Cerebellar cortex (tissue), 1 donor: ENCODE measurements at regions not wholly inside any gene's neighbourhood (a gene's known extent, or its start where the extent isn't known, plus 50 kb on each side); places are given as distances from the start of the nearest gene placed in this dataset.

Experiments used
- DNase-seq: peaks from one replicate; pipeline ENCODE4 v3.0.0-alpha.2; 2015; ENCODE audit warnings: low spot score

DNA sequence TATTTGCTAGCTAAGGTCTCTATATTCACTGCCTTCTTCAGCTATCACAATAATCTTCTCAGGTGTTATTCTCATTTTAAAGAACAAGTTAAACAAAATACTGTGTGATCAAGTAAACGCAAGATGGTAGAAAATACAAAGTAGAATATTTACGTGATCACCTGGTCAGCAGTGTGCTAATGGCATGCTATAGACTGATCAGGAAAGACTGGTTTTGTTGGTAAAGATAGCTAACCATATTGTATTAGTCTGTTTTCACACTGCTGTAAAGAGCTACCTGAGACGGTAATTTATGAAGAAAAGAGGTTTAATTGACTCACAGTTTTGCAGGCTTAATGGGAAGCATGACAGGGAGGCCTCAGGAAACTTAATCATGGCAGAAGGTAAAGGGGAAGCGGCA is 50.4 kb downstream of the ZBTB38 start:
- no peak for DNase-seq

- DNase-seq = no peak
Measured at GRCh38 chr3:141419946-141420345, 51.6 kb downstream of the ZBTB38 start.

- DNase-seq = no peak
Measured at GRCh38 chr3:141421186-141421585, 52.9 kb downstream of the ZBTB38 start.

- DNase-seq = no peak
Measured at GRCh38 chr3:141421639-141422319, 53.5 kb downstream of the ZBTB38 start.

GRCh38 chr3:141422961-141423582 is 54.8 kb downstream of the ZBTB38 start:
- DNase-seq = no peak

GRCh38 chr3:141425523-141426233 is 57.4 kb downstream of the ZBTB38 start:
- DNase-seq = no peak

DNA sequence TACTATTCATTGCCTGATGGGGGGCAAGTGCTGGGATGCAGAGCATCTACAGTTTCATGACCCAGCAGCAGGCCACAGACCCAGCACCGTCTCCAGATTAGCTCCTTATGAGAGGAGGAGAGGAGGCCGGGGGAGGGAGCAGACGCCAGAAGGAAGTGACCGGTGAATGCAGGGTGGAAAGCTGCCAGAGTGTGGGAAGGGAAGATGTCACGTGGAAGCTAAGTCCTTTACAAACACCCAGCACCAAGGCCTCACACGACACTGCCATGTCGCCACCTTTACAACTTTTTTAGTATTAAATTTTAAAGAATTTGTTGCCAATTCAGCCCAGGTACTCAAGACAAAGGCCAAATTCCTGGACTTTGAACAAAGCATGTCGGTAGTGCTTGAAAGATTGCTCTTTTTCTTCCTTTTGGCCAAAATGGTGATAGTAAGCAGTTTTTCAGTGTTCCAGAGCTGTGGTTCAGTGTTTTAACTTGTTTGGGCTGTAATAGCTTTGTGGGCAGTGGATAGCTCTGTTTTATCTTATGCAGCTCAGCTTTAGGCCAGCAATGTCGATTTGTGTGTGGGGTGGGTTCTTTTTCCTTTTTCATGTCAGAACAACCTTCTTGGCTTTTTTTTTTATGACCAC is 58.2 kb downstream of the ZBTB38 start:
- DNase-seq = peak; percentile 91

DNA sequence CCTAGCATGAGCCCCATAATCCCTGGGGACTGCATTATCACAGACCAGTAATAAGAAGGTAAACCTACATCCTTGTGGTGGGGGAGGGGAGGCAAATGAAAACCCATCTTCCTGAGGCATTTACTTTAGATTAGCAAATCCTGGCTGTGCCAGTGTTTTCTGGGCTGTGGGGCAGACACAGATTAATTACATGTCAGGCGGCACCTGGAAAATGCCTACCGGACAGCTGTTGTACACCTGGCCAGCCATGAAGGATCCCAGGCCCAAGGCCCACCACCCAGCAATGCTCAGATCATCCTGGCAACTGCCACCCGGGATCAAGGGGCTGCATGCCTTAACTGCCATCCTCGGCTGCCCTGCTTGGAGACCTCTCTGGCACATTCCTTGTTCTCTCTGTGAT is 59.1 kb upstream of the RASA2 start:
- no peak for DNase-seq

GRCh38 chr3:141429371-141430035 is 57.3 kb upstream of the RASA2 start:
- peak; percentile 58 for DNase-seq

GRCh38 chr3:141430316-141430715 is 56.5 kb upstream of the RASA2 start:
- no peak for DNase-seq

DNA sequence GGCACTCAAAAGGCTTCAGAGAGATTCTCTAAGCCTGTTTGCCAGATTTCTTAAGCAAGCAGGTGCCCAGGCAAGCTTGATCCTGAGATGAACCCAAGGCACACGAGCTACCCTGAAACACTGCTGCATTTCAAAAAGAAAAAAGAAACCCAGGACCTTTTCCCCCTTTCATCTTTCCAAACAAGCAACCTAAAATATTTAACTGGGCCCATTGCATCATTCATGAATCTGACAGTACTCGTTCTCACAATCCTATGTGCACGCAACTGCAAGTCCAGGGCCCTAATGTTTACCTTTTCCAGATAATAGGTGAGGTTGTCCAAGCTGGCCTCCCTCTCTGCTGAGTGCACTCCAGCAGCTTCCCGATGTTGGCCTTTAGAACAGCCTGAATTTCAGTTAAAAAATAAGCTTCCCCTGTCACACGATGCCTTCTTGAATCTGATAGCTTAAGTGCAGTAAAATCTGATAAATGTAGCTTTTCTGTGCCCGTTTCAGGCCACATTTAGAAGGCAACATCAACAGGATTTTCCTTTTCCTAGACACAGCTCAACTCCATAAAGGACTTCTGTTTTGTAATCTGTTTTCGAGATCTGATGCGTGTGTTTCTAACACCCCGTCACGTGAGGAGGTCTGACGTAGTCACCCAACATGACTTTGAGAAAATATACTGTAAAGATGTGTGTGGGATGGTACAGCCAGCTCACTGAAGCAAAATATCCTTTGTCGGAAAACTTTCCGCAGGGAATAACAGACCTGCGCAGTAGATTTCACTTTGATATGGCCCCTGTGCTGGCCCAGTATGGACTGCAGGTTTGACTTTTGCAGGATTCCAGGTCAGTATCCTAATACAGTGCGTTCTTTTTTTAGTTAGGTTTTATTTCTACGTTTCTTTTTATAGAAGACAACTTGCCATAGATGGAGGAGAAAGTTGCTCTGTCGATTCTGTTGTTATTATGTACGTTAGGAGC is 55.1 kb upstream of the RASA2 start:
- no peak for DNase-seq

GRCh38 chr3:141432904-141433303 is 53.9 kb upstream of the RASA2 start:
- DNase-seq = no peak

DNA sequence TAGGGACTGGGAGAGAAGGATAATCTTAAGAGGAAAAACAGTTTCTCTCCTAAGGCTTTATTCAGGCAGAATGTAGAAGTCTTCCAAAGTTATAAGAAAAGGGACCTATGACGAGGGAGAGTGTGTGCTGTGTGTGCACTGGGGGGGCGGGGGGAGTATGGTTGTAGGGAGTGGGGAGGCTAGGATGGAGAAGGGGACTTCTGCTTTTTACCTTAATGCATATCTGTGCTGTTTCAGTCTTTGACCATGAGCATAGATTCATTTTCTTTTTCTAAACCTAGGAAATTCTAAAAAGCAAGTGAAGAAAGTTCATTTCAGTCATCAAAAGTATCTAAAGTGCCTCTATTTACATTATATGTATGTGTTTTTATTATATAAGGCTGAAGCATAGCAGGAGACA is 52.6 kb upstream of the RASA2 start:
- no peak for DNase-seq

DNA sequence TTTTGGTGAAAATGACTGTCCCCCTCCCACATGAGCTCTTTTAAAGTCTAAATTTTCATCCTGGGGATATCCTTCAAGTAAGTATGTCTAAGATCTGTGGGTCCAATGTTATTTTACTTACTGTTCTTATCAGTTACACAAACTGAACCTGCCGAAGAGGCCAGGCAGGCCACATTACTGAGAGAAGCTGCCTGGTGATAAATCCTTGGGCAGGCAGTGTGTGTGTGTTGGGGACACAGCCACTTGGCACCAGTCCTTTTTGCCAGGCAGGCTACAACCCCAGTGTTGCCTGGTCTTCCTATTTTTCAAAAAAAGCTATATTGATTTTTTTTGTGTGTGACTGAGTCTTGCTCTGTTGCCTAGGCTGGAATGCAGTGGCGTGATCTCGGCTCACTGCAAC is 50.6 kb upstream of the RASA2 start:
- DNase-seq = no peak
